ENCODE measurements at regions not wholly inside any gene's neighbourhood (a gene's known extent, or its start where the extent isn't known, plus 50 kb on each side); places are given as distances from the start of the nearest gene placed in this dataset.

DNA sequence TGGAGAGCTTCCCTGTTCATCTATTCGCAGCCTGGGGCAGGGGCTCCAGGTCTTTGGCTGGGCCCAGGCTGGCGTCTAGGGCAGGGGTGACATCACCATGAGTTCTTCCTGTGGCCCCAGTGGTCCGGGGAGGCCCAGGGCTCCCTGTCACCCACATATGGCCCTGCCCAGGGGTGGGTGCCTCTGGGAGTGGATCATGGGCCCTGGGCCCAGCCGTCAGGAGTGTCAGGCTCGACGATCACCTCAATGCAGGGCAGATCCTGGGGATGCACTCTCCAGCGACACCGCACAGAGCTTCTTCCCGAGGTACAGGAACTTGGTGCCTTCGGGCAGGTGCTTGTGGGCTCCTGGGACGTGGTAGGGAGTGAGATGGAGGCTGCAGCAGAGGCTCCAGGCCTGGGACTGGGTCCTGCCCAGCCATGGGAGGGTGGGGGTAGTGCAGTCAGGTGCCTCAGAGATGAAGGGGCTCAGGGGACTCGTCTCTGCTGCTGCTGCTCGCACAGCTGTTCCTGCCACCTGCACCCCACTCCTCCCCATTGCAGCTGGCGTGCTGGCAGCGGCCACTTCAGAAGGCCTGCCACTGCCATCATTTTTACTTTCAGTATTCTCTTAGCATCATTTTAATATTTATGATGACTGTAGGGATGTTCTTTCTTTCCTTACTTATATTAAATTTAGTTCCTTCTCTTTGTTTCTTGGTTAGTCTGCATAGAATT is 196.0 kb upstream of the VRK2 start:
- H3K9me3 ChIP-seq: no peaks in the 10 kb centered on the region
- no peak for DNase-seq
- 77 to 82% methylated on average over 4 to 8 of the region's 15 CpGs for WGBS, 2 donors
- no peaks in the 10 kb centered on the region for H3K36me3 ChIP-seq
- H3K27me3 ChIP-seq: no peaks in the 10 kb centered on the region
- H3K27ac ChIP-seq: no peak overlapping the region
- no peak overlapping the region for H3K4me3 ChIP-seq
- TF ChIP-seq POLR2A (IDR thresholded peaks at IDR 0.05): no peak
- TF ChIP-seq, protein P1, sequence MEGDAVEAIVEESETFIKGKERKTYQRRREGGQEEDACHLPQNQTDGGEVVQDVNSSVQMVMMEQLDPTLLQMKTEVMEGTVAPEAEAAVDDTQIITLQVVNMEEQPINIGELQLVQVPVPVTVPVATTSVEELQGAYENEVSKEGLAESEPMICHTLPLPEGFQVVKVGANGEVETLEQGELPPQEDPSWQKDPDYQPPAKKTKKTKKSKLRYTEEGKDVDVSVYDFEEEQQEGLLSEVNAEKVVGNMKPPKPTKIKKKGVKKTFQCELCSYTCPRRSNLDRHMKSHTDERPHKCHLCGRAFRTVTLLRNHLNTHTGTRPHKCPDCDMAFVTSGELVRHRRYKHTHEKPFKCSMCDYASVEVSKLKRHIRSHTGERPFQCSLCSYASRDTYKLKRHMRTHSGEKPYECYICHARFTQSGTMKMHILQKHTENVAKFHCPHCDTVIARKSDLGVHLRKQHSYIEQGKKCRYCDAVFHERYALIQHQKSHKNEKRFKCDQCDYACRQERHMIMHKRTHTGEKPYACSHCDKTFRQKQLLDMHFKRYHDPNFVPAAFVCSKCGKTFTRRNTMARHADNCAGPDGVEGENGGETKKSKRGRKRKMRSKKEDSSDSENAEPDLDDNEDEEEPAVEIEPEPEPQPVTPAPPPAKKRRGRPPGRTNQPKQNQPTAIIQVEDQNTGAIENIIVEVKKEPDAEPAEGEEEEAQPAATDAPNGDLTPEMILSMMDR (IDR thresholded peaks at IDR 0.05): no peak
- intact Hi-C loops (cut with DNase I): no loop called here
- H3K4me1 ChIP-seq: no peaks in the 10 kb centered on the region

- no peak for DNase-seq
- Histone ChIP-seq H3K9me3 (no peaks in the 10 kb centered on the region), H3K36me3 (no peaks in the 10 kb centered on the region), H3K4me1 (no peaks in the 10 kb centered on the region), H3K27me3 (no peaks in the 10 kb centered on the region), H3K27ac (no peak overlapping the region), H3K4me3 (no peak overlapping the region)
- intact Hi-C loops (cut with DNase I): no loop called here
- TF ChIP-seq, protein P1 (IDR thresholded peaks at IDR 0.05): no peak
- TF ChIP-seq POLR2A (IDR thresholded peaks at IDR 0.05): no peak
Measured at GRCh38 chr2:57855212-57855611, 191.4 kb upstream of the VRK2 start.

DNA sequence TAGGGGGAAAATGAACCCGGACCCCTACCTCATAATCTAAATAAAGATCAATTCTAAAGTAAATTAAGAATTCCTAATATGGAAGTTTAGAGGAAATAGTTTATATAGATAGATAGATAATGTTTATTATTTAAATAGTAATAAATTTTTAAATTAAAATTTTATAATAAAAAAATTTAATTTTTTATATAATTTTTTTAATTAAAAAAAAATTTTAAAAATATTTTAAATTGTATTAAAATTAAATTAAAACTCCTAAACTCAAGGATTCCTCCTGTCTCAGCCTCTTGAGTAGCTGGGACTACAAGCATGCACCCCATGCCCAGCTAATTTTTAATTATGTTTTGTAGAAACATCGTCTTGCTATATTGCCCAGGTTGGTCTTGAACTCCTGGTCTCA is 186.9 kb upstream of the VRK2 start:
- Histone ChIP-seq H3K4me3 (no peak overlapping the region), H3K27me3 (no peaks in the 10 kb centered on the region), H3K9me3 (no peaks in the 10 kb centered on the region), H3K27ac (no peak overlapping the region), H3K36me3 (no peaks in the 10 kb centered on the region), H3K4me1 (no peaks in the 10 kb centered on the region)
- intact Hi-C loops (cut with DNase I): no loop called here
- DNase-seq: no peak
- TF ChIP-seq, protein P1 (IDR thresholded peaks at IDR 0.05): no peak
- TF ChIP-seq POLR2A (IDR thresholded peaks at IDR 0.05): no peak
- WGBS, 2 donors: 81 to 88% methylated on average over 2 of the region's 2 CpGs

DNA sequence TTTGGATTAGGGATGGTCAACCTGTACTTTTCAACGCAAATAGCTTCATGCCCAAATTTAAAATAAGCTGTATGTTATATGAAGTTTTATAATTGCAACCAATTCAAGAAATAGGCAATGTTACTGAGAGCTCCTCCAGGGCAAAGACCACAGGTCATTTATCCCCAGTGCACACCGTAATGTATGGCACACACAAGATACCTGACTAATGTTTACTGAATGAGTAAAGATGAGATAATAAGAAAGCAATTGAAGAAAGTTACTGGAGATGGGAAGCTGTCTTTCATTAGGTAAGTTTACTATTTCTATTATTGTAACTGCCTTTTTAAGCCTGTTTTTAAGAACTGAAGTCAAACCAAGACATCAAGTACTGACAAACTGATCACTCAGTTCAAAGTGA is 184.5 kb upstream of the VRK2 start:
- no peaks in the 10 kb centered on the region for H3K36me3 ChIP-seq
- no peaks in the 10 kb centered on the region for H3K4me1 ChIP-seq
- TF ChIP-seq POLR2A (IDR thresholded peaks at IDR 0.05): no peak
- TF ChIP-seq, protein P1 (IDR thresholded peaks at IDR 0.05): no peak
- H3K27ac ChIP-seq: no peak overlapping the region
- H3K4me3 ChIP-seq: no peak overlapping the region
- H3K9me3 ChIP-seq: no peaks in the 10 kb centered on the region
- WGBS, 2 donors: 71 to 73% methylated on average over 2 of the region's 2 CpGs
- no peak for DNase-seq
- intact Hi-C loops (cut with DNase I): no loop called here
- no peaks in the 10 kb centered on the region for H3K27me3 ChIP-seq

GRCh38 chr2:57862727-57863126 is 183.9 kb upstream of the VRK2 start:
- H3K4me3 ChIP-seq: no peak overlapping the region
- intact Hi-C loops (cut with DNase I): no loop called here
- H3K27ac ChIP-seq: no peak overlapping the region
- no peaks in the 10 kb centered on the region for H3K27me3 ChIP-seq
- H3K36me3 ChIP-seq: no peaks in the 10 kb centered on the region
- TF ChIP-seq POLR2A (IDR thresholded peaks at IDR 0.05): no peak
- TF ChIP-seq, protein P1 (IDR thresholded peaks at IDR 0.05): no peak
- H3K9me3 ChIP-seq: no peaks in the 10 kb centered on the region
- no peak for DNase-seq
- H3K4me1 ChIP-seq: no peaks in the 10 kb centered on the region

Measured in esophagus squamous epithelium (tissue), 5 donors.